HEK293 (cell line): ENCODE measurements at regions not wholly inside any gene's neighbourhood (a gene's known extent, or its start where the extent isn't known, plus 50 kb on each side); places are given as distances from the start of the nearest gene placed in this dataset.

Experiments
- CTCF ChIP-seq: fragments of 450-650 bp; formaldehyde crosslinking; IDR thresholded peaks from 2 replicates; pipeline ENCODE4 v1.5.1; 2016; ENCODE audit warnings: missing biosample characterization, missing genetic modification characterization
- PRDM4 ChIP-seq: fragments of 450-650 bp; formaldehyde crosslinking; IDR thresholded peaks from 2 replicates; pipeline ENCODE4 v1.5.1; 2017; ENCODE audit warnings: missing biosample characterization, missing genetic modification characterization
- REST ChIP-seq: fragments of 450-650 bp; formaldehyde crosslinking; IDR thresholded peaks from 2 replicates; pipeline ENCODE4 v1.5.1; 2016; ENCODE audit warnings: missing biosample characterization, missing genetic modification characterization
- SCRT1 ChIP-seq: fragments of 450-650 bp; formaldehyde crosslinking; IDR thresholded peaks from 2 replicates; pipeline ENCODE4 v1.5.1; 2016; ENCODE audit warnings: missing biosample characterization, missing genetic modification characterization, borderline replicate concordance
- ZFP37 ChIP-seq: fragments of 450-650 bp; formaldehyde crosslinking; IDR thresholded peaks from 2 replicates; pipeline ENCODE4 v1.5.1; 2016; ENCODE audit warnings: missing biosample characterization, missing genetic modification characterization
- ZNF350 ChIP-seq: fragments of 450-650 bp; formaldehyde crosslinking; IDR thresholded peaks from 2 replicates; pipeline ENCODE4 v1.5.0; 2017; ENCODE audit warnings: missing biosample characterization, mild to moderate bottlenecking, missing genetic modification characterization
- ZNF544 ChIP-seq: fragments of 450-650 bp; formaldehyde crosslinking; IDR thresholded peaks from 2 replicates; pipeline ENCODE4 v1.5.0; 2017; ENCODE audit warnings: missing biosample characterization, missing genetic modification characterization
- ZNF768 ChIP-seq: fragments of 450-650 bp; formaldehyde crosslinking; IDR thresholded peaks from 2 replicates; pipeline ENCODE4 v1.5.1; 2018; ENCODE audit warnings: missing biosample characterization, mild to moderate bottlenecking, missing genetic modification characterization
- ZSCAN30 ChIP-seq: fragments of 450-650 bp; IDR thresholded peaks from 2 replicates; pipeline ENCODE4 v1.5.1; 2018; ENCODE audit warnings: missing biosample characterization, mild to moderate bottlenecking, missing genetic modification characterization, moderate library complexity

- TF ChIP-seq CTCF (tag by site-specific recombination) (no peak), ZNF544 (tag by site-specific recombination) (no peak), REST (tag by site-specific recombination) (no peak), SCRT1 (tag by site-specific recombination) (no peak), ZNF768 (tag by site-specific recombination) (no peak), ZSCAN30 (tag by site-specific recombination) (no peak), PRDM4 (tag by site-specific recombination) (no peak), ZNF350 (tag by site-specific recombination) (no peak), ZFP37 (tag by site-specific recombination) (no peak)
Observed at GRCh38 chr22:26985206-26985605, 327.8 kb downstream of the MIAT start.
